ENCODE measurements at regions not wholly inside any gene's neighbourhood (a gene's known extent, or its start where the extent isn't known, plus 50 kb on each side); places are given as distances from the start of the nearest gene placed in this dataset.

GRCh38 chr2:2872713-2873449 is 504.7 kb downstream of the EIPR1 start:
- no peak for DNase-seq (ENCODE audit: low read depth in 2 of 2)

GRCh38 chr2:2872309-2872617 is 505.4 kb downstream of the EIPR1 start:
- DNase-seq (ENCODE audit: low read depth in 2 of 2) = no peak

GRCh38 chr2:2871480-2872308 is 505.9 kb downstream of the EIPR1 start:
- no peak for DNase-seq (ENCODE audit: low read depth in 2 of 2)

GRCh38 chr2:2870106-2870505 is 507.5 kb downstream of the EIPR1 start:
- no peak for DNase-seq (ENCODE audit: low read depth in 2 of 2)

GRCh38 chr2:2869553-2869952 is 508.1 kb downstream of the EIPR1 start:
- no peak for DNase-seq (ENCODE audit: low read depth in 2 of 2)

- no peak for DNase-seq (ENCODE audit: low read depth in 2 of 2)
These were observed 509.5 kb downstream of the EIPR1 start for GRCh38 chr2:2868085-2868484.

GRCh38 chr2:2867397-2867979 is 510.1 kb downstream of the EIPR1 start:
- DNase-seq (ENCODE audit: low read depth in 2 of 2) = no peak

GRCh38 chr2:2866459-2866858 is 511.2 kb downstream of the EIPR1 start:
- no peak for DNase-seq (ENCODE audit: low read depth in 2 of 2)

- no peak for DNase-seq (ENCODE audit: low read depth in 2 of 2)
These were observed 515.2 kb downstream of the EIPR1 start for GRCh38 chr2:2862386-2862785.

GRCh38 chr2:2861666-2862240 is 515.9 kb downstream of the EIPR1 start:
- no peak for DNase-seq (ENCODE audit: low read depth in 2 of 2)

GRCh38 chr2:2860589-2861300 is 516.9 kb downstream of the EIPR1 start:
- no peak for DNase-seq (ENCODE audit: low read depth in 2 of 2)

- DNase-seq (ENCODE audit: low read depth in 2 of 2) = no peak
These were observed 517.9 kb downstream of the EIPR1 start for GRCh38 chr2:2859732-2860131.

- DNase-seq (ENCODE audit: low read depth in 2 of 2) = no peak
These were observed 518.5 kb downstream of the EIPR1 start for GRCh38 chr2:2859164-2859563.

GRCh38 chr2:2856723-2857415 is 520.7 kb downstream of the EIPR1 start:
- no peak for DNase-seq (ENCODE audit: low read depth in 2 of 2)

GRCh38 chr2:2855297-2855696 is 522.3 kb downstream of the EIPR1 start:
- DNase-seq (ENCODE audit: low read depth in 2 of 2) = no peak

- no peak for DNase-seq (ENCODE audit: low read depth in 2 of 2)
These were observed 522.3 kb upstream of the MYT1L start for GRCh38 chr2:2853346-2853745.

GRCh38 chr2:2851806-2852777 is 521.0 kb upstream of the MYT1L start:
- DNase-seq (ENCODE audit: low read depth in 2 of 2) = no peak

GRCh38 chr2:2851316-2851715 is 520.2 kb upstream of the MYT1L start:
- no peak for DNase-seq (ENCODE audit: low read depth in 2 of 2)

- no peak for DNase-seq (ENCODE audit: low read depth in 2 of 2)
These were observed 519.8 kb upstream of the MYT1L start for GRCh38 chr2:2850859-2851258.

- no peak for DNase-seq (ENCODE audit: low read depth in 2 of 2)
These were observed 519.2 kb upstream of the MYT1L start for GRCh38 chr2:2850218-2850755.

All from stimulated activated CD4-positive, alpha-beta T cell treated with anti-CD3 and anti-CD28 coated beads, Interleukin-4, amount 100 ng/mL, for 48 hours (primary cell).